Adrenal gland (tissue), 9 donors: ENCODE measurements at regions not wholly inside any gene's neighbourhood (a gene's known extent, or its start where the extent isn't known, plus 50 kb on each side); places are given as distances from the start of the nearest gene placed in this dataset.

ENCODE experiments used
- DNase-seq, 7 donors: peaks; one replicate each; pipeline ENCODE4 v3.0.0-alpha.2; 2019 to 2020
- H3K27ac ChIP-seq, 5 donors: fragments of 200-600 bp; sonication (generic) in 4 of 5; 1 replicate in 3 of 5; 2 replicates in 2 of 5; pipeline versions ENCODE4 v1.5.1 to v1.8.0; 2016 to 2020; ENCODE audit warnings: mild to moderate bottlenecking in 1 of 5
- H3K27me3 ChIP-seq: fragments of 200-600 bp; 2 replicates; pipeline ENCODE4 v1.8.0; 2021
- H3K36me3 ChIP-seq, 2 donors: fragments of 200-600 bp; replicated peaks in 1 of 2; 1 replicate in 1 of 2; 2 replicates in 1 of 2; pipeline versions ENCODE4 v1.5.1 to v1.8.0; 2018 to 2022
- H3K4me1 ChIP-seq, 2 donors: fragments of 200-600 bp; replicated peaks in 1 of 2; 1 replicate in 1 of 2; 2 replicates in 1 of 2; pipeline versions ENCODE4 v1.5.1 to v1.8.0; 2018 to 2021
- H3K4me3 ChIP-seq, 4 donors: fragments of 200-600 bp; sonication (generic) in 3 of 4; one replicate each; pipeline ENCODE4 v1.5.1; 2016 to 2018
- H3K9me3 ChIP-seq, 3 donors: fragments of 200-600 bp; sonication (generic) in 1 of 3; replicated peaks in 1 of 3; 1 replicate in 2 of 3; 2 replicates in 1 of 3; pipeline versions ENCODE4 v1.5.1 to v1.8.0; 2016 to 2021
- CTCF ChIP-seq, 6 experiments: fragments of 450-650 bp in 4 of 6; fragments of 200-600 bp in 2 of 6; sonication (generic) in 1 of 6; IDR thresholded peaks; 1 replicate in 5 of 6; 2 replicates in 1 of 6; pipeline versions ENCODE4 v1.5.1 to v1.8.0; 2016 to 2021; ENCODE audit warnings: antibody characterized with exemption in 6 of 6, mild to moderate bottlenecking in 2 of 6, moderate library complexity in 1 of 6
- POLR2A ChIP-seq, 2 donors: fragments of 450-650 bp; IDR thresholded peaks; one replicate each; pipeline ENCODE4 v1.6.1; 2017; ENCODE audit warnings: antibody characterized with exemption in 2 of 2, mild to moderate bottlenecking in 2 of 2, moderate library complexity in 1 of 2
- WGBS, 4 donors: extraction: QIAGEN DNeasy Blood & Tissue Kit in 2 of 4; methylation state at CpG; one replicate each; pipeline versions ENCODE4 v1.1.5 to v1.1.7; 2013 to 2017; 5-methylcytosine and 5-hydroxymethylcytosine counted together
- intact Hi-C, 2 donors: fragments of 100-400 bp; cut with DNase I; formaldehyde crosslinking; loops; one replicate each; pipeline versions ENCODE4 v1.14.1 to v1.15.0; 2022 to 2023
- donor health status: healthy with polysubstance abuse.
- donor health status: Bipolar disorder and iron deficiency.
- donor health status: DM: yes; HTN: yes; CAD: no.
- donor health status: DM: no; HTN: no; CAD: no.
- donor health status: DM: no; HTN: no; CAD: no.

- intact Hi-C loops: no loop called here
- no peak overlapping the region for H3K4me3 ChIP-seq
- 53 to 83% (median 78%) methylated on average over 6 to 11 of the region's 11 CpGs for WGBS, 4 donors
- no peak for TF ChIP-seq POLR2A (IDR thresholded peaks at IDR 0.05)
- DNase-seq: no peak
- H3K4me1 ChIP-seq: peaks cover 0 to 7% of the 10 kb centered on the region in 2 donors
- H3K27me3 ChIP-seq: no peaks in the 10 kb centered on the region
- no peaks in the 10 kb centered on the region for H3K36me3 ChIP-seq
- no peaks in the 10 kb centered on the region for H3K9me3 ChIP-seq
- no peak overlapping the region for H3K27ac ChIP-seq
These were observed 100.6 kb upstream of the DUSP22 start for GRCh38 chr6:191487-192312.

- 80 to 88% (median 85%) methylated on average over 9 of the region's 9 CpGs for WGBS, 4 donors
- Histone ChIP-seq H3K4me3 (no peak overlapping the region), H3K4me1 (peaks cover 0 to 7% of the 10 kb centered on the region in 2 donors), H3K9me3 (no peaks in the 10 kb centered on the region), H3K36me3 (no peaks in the 10 kb centered on the region), H3K27ac (no peak overlapping the region), H3K27me3 (no peaks in the 10 kb centered on the region)
- DNase-seq: no peak
- no peak for TF ChIP-seq POLR2A (IDR thresholded peaks at IDR 0.05)
- TF ChIP-seq CTCF (IDR thresholded peaks at IDR 0.05): no peak
- intact Hi-C loops: no loop called here
These were observed 100.0 kb upstream of the DUSP22 start for GRCh38 chr6:192313-192664.

- TF ChIP-seq POLR2A (IDR thresholded peaks at IDR 0.05) (no peak), CTCF (IDR thresholded peaks at IDR 0.05) (no peak)
- no peaks in the 10 kb centered on the region for H3K9me3 ChIP-seq
- no peaks in the 10 kb centered on the region for H3K27me3 ChIP-seq
- peaks cover 0 to 7% of the 10 kb centered on the region in 2 donors for H3K4me1 ChIP-seq
- no peak overlapping the region for H3K27ac ChIP-seq
- DNase-seq: no peak
- intact Hi-C loops: no loop called here
- H3K36me3 ChIP-seq: no peaks in the 10 kb centered on the region
- 70 to 90% (median 84%) methylated on average over 7 of the region's 7 CpGs for WGBS, 4 donors
- no peak overlapping the region for H3K4me3 ChIP-seq
These were observed 99.1 kb upstream of the DUSP22 start for GRCh38 chr6:193180-193579.

GRCh38 chr6:193773-194310 lies 98.4 kb upstream of the DUSP22 start:
- TF ChIP-seq CTCF (IDR thresholded peaks at IDR 0.05): no peak
- TF ChIP-seq POLR2A (IDR thresholded peaks at IDR 0.05): no peak
- 63 to 80% (median 68%) methylated on average over 7 of the region's 7 CpGs for whole genome bisulfite sequencing, 4 donors
- Histone ChIP-seq H3K4me3 (no peak overlapping the region), H3K4me1 (peaks cover 0 to 7% of the 10 kb centered on the region in 2 donors), H3K9me3 (no peaks in the 10 kb centered on the region), H3K36me3 (no peaks in the 10 kb centered on the region), H3K27me3 (no peaks in the 10 kb centered on the region), H3K27ac (no peak overlapping the region)
- intact Hi-C loops: no loop called here
- DNase-seq: no peak
